ENCODE measurements at regions not wholly inside any gene's neighbourhood (a gene's known extent, or its start where the extent isn't known, plus 50 kb on each side); places are given as distances from the start of the nearest gene placed in this dataset.

DNA sequence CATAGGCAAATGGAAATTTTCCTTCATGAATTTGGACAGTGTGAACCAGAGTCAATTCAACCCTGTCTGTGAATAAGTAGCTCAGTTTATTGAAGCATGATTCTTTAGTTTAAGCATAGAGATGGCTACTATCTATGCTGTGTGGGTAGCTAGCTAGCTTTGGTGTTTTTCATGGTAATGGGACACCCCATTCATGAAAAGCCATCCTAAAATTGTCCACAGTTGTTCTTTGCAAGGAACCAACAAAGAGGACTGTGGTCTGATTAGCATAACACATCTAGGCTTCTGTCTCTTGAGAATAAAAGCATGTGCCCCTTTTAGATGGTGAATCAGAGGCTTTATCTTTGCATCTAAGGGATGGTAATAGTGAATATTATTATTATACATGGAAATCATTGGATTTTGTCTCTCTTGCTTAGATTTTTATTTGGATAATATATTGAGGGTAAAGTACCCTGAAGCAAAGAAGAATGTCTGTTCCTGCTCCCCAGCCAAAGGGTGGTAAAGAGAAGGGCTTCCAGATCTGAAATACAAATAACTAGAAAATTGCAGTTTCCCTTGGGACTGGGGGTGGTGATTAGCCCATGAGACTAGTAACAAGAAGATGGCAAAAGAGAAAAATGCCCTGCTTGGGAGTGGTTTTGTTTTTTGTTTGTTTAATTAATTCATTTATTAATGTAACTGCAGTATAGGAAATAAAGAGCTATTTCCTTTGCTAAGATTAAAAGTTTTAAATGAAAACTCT, 624.2 kb upstream of the ZNF608 start (continued):
- TF ChIP-seq KLF16 (CRISPR knock-in tag; IDR thresholded peaks at IDR 0.05) (no peak), ETV6 (CRISPR knock-in tag; conservative IDR thresholded peaks at IDR 0.05) (no peak), HNRNPL (IDR thresholded peaks at IDR 0.05; ENCODE audit: low read depth, low read length) (no peak), MAFG (CRISPR knock-in tag; IDR thresholded peaks at IDR 0.05) (no peak), ZNF672 (CRISPR knock-in tag; IDR thresholded peaks at IDR 0.05) (no peak), HOXA3 (CRISPR knock-in tag; IDR thresholded peaks at IDR 0.05) (no peak), ZNF274 (CRISPR knock-in tag; IDR thresholded peaks at IDR 0.05) (no peak), ZBTB40 (IDR thresholded peaks at IDR 0.05) (no peak), ZBTB40 (CRISPR knock-in tag; IDR thresholded peaks at IDR 0.05) (no peak)

Measured in HepG2 (cell line).